NCI-H526 (cell line): ENCODE measurements at regions not wholly inside any gene's neighbourhood (a gene's known extent, or its start where the extent isn't known, plus 50 kb on each side); places are given as distances from the start of the nearest gene placed in this dataset.

ENCODE experiments used
- DNase-seq, 2 experiments: peaks; one replicate each; lab custom pipeline; 2025; lab: John Stamatoyannopoulos, UW

GRCh38 chr11:127493330-127494022, 492.9 kb upstream of the KIRREL3 start:
- DNase-seq = peak; percentile 43 to 80

DNA sequence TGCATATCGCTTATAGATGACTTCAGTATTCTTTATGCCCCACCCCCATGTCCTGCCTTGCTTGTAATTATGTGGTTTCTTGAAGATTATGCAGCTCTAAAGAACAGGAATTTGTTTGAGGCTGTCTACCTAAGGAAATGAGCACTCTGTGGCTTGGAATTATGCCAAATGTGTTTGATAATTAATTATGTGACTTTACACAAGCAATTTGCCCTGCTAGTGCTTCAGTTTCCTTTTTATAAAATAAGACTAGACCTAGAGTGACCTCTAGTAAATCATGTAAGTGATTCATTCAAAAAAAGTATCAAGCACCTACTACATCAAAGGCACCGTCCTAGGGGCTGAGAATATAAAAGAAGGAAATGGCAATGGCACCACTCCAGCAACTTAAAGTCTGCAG, 491.5 kb upstream of the KIRREL3 start:
- no peak for DNase-seq

DNA sequence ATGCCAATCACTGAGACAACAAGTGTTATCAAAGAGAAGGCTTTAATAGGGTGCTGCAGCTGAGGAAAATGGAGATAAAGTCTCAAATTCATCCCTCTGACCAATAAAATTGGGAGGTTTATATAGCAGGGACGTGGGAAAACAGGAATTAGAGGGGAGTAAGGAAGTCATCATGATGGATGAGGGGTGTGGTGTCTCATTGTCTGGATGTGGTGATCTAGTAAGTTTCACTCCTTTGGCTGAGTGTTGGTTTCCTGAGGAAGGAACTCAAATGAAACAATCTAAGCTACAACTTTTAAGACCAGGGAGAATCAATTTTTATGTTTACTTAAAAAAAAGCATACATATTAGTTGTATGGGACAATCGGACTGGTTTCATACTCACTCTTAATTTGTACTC, 491.0 kb upstream of the KIRREL3 start:
- DNase-seq = no peak

GRCh38 chr11:127490896-127491295, 490.3 kb upstream of the KIRREL3 start:
- DNase-seq = no peak

DNA sequence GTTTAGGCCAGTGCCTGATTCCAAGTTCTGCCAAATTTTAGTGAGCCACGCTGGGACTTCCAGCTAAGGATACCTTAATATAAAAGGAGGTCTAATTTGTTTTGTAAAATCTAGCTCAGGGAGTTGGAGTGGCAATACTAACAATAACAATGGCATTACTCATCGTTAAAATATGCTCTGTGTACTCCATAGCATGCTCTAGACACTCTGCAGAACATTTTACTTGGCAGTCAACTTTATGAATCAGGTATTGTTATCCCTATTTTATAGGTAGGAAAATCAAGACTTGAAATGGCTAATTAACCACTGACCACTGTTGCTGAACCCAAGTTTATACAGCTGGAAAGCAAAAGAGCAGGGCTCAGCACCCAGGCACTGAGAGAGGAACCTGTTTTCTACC, 485.0 kb upstream of the KIRREL3 start:
- DNase-seq = peak in 1 of 2 experiments; percentile 17

- no peak for DNase-seq
Observed at GRCh38 chr11:127481391-127481790, 480.8 kb upstream of the KIRREL3 start.

DNA sequence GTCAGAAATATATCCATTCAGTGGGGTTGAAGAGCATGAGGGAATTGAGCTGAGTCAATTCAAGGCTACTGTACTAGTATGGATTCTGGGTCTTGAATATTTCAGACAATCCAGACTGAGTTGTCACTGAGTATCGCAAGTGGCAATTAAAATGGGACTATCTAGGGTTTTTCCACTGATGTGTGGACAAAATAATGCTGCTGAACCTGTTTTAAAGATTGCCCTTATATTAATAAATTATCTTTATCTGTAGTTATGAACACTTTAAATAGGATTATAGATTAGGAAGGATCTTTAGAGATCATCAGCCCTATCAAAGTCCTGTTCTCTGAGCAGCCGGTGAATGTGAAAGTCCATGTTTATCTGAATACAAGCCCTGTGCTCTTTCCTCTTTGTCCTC, 478.3 kb upstream of the KIRREL3 start:
- no peak for DNase-seq

DNA sequence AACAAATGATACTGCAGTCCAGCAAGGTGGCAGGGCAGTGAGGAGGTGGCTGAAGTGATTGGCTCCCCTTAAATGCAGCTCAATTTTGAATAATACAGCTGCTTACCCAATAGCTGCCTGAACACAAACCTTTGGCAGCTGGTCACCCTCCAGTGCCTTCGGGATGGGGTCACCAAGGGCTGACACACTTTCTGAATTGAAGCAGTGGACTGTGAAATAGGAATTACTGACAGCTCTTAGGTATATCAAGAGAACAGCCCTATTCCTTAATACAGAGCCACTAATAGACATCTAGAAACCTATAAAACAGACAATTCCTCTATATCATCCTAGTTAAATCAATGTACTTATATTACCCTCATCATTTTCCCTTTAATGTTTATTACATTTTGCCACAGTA, 474.2 kb upstream of the KIRREL3 start:
- no peak for DNase-seq

DNA sequence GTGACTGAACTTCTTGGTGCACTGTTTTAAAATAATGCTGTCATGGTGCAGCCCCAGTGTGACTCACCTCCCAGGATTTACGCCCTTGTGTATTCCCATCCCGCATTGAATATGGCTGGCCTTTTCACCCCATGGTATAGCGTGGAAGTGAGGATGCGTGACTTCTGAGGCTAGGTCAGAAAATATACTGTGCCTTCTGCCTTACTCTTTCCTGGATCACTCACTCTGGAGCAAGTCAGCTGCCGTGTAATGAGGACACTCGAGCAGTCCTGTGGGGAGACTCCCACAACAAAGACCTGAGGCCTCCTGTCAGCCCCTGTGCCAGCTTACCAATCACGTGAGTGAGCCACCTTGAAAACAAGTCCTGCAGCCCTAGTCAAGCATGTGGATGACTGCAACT, 471.9 kb upstream of the KIRREL3 start:
- DNase-seq = no peak

DNA sequence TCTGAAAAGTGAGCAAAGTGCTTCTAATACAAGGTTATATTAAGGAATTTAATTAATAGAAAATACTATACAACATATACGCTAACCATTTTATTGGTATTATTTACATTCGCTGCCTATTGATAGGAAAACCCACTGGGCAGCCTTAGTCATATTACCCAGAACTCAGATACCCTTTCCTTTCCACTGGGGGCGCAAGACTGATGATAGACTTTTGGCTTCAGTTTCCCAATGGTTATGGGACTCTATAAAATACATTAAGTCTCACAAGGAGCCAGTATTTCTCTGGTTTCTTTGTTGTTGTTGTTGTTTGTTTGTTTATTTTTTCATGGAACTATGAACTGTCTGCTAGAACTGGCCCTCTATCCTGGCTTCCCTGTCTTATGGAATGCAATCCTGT, 471.1 kb upstream of the KIRREL3 start:
- DNase-seq = peak in 1 of 2 experiments; percentile 27

- peak; percentile 64 to 87 for DNase-seq
Observed at GRCh38 chr11:127470306-127470884, 469.8 kb upstream of the KIRREL3 start.

DNA sequence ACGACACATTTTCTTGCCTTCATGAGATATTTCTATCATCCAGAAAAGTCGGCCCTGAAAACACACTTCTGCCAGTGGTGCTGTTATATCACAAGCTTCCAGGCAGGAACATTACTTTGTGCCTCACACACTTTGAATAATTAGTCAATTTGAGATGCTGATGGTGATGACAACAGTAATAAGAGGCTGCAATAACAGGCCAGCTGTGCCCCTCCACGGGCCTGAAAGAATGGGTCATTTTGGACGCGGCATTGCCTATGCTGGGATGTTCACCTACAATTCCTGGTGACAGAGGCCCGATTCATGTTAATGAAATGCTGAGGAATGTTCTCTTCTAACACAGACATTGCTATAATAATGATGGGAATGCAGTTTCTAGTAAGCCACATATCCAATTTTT, 463.8 kb upstream of the KIRREL3 start:
- no peak for DNase-seq

DNA sequence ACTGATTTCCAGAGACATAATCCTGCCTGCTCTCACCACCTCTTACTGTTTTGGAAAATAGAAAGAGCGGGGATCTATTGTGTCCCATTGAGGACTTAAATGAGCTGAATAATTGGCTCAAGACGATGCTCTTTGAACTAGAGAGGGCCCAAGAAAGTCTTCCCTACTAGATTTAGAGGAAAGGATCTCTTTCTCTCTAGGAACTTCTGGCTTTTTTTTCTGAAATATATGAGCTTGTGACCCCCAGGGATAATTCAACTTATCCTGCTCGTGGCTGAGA, 461.4 kb upstream of the KIRREL3 start:
- DNase-seq = no peak

- no peak for DNase-seq
Observed at GRCh38 chr11:127461241-127462064, 460.9 kb upstream of the KIRREL3 start.

DNA sequence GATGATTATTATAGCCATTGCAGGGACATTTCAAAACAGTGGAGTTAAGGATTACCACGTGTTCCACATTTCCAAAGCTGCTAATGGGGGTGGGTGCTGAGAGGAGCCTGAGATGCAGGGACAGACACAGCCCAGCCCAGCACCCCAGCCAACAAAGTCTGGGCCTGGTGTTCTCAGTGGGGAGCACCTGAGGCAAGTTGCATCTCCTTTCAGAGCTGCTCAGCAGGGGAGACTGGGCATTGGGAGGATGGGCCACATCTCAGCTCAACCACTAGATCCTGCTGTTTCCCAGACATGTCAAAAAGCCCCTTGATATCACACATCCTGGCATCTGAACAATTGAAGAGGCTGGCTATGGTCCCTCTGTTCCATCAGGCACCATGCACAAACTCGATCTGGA, 458.0 kb upstream of the KIRREL3 start:
- DNase-seq = no peak

DNA sequence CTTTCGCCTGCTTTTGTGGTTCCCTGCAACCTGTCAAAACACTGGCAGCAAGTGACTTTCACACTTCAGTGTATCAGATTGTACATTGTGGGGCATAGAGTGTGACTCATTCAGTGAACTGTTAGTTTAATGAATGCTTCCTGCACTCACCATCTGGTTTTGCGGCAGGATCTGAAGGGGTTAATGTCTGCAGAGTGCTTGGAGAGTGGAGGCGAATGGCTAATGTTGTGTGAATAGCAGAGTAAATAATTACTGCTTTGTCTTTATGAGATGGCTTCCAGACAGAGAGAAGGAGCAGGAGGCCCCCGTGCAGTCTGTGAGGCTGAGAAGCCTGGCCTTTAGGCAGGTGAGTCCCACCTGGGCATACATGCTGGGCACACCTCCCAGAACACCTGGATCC, 454.3 kb upstream of the KIRREL3 start:
- DNase-seq = peak; percentile 87 to 89

GRCh38 chr11:127452533-127452932, 452.0 kb upstream of the KIRREL3 start:
- DNase-seq = no peak

- no peak for DNase-seq
Observed at GRCh38 chr11:127451861-127452260, 451.3 kb upstream of the KIRREL3 start.

DNA sequence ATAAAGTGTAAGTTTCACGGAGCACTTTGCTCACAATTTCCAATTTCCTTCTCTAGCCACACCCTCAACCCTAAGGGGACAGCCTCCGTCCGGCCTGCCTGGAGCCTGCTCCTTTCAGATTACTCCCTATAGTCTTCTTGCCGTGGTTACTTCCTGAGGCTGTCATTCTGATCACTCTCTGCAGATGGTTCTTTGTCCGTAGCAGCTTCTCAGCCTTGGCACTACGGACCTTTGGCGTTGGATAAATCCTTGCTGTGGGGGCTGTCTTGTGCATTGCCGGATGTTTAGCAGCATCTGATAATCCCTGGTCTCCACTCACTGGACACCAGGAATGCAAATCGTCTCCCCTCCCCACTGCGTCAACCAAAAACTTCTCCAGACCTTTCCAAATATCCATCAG, 447.5 kb upstream of the KIRREL3 start:
- DNase-seq = no peak

DNA sequence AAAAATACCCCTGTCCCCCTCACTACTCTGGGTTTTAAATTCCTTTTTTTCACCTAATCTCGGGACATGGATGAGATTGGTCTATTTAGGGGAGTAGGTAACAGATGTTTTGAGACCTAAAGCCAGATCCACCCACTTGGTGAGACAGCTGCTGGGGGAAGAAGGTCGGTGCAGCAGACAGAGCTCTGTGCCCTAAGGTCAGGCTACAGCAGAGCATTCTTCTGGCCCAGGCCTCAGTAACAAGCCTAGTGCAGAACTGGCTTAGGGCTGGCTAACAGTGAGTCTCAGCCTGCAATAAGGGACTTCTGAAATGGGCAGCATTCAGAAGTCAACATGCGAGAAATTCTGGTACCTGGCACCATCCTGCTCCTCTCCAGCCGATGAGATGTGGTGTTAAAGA, 444.9 kb upstream of the KIRREL3 start:
- DNase-seq = no peak

DNA sequence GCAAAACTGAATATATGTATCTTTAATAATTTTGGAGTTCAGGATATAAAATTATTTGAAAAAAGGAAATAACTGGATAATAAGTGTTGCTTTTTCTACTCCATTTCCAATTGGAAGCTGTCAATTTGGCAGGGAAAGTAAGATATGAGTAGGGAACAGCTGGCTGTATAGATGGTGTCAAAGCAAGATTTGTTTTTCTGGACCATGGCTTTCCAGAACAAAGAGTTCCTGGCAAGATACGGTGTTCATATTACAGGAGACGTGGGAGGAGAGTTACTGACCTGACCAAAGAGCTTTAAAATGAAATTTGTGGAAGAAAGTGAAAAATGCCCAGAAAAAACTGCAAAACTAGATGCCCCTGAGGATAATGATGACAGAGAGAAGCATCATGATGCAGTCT, 442.7 kb upstream of the KIRREL3 start:
- no peak for DNase-seq

GRCh38 chr11:127440616-127441015, 440.0 kb upstream of the KIRREL3 start:
- no peak for DNase-seq

DNA sequence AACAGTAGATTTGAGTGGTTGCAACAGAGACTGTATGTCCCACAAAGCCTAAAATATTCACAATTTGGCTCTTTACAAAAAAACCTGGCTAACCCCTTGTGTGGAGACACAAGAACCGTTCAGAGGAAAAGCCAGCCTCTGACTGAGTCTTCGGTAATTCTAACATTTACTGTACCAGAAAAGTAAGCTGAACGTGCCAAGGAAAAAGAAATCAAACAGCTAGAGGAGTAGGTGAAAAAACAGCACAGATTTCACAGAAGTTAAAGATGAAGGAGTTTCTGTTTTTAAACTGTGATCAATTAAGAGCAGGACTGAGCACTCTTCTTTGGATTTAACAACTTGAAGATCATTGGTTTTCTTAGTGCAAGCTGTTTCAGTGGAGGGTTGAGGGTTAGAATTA, 424.7 kb upstream of the KIRREL3 start:
- DNase-seq = no peak

- DNase-seq = no peak
Observed at GRCh38 chr11:127424661-127425060, 424.1 kb upstream of the KIRREL3 start.
